ENCODE measurements at regions not wholly inside any gene's neighbourhood (a gene's known extent, or its start where the extent isn't known, plus 50 kb on each side); places are given as distances from the start of the nearest gene placed in this dataset.
A peak's percentile ranks its signal among the peaks of the same experiment; 100 is the strongest.

DNA sequence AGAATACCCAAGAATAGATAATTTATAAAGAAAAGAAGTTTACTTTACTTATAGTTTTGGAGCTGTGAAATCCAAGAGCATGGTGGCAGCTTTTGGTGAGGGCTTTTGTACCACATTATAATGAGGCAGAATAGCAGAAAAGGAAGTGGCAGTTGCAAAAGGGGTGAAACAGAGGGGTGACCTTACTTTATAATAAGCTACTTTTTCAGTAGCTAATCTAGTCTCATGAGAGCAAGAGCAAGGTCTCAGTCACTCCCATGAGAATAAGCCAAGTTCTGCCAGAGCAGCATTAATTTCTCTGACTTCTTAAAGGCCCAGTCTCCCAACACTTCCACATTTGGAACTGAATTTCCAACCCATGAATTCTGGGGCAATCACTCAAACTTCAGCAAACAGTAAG is 502.0 kb downstream of the GBA3 start:
- peak overlapping the region; percentile 62; the same call in 1 of the 2 replicates for H2AFZ ChIP-seq (ENCODE audit: low read length)
- peak overlapping the region; percentile 21 for H3K4me3 ChIP-seq (ENCODE audit: low read length)
- H3K36me3 ChIP-seq (ENCODE audit: insufficient read depth, low read length) = no peaks in the 10 kb centered on the region; the same call in 1 of the 2 replicates
- peak overlapping the region; percentile 32; the same call in 1 of the 2 replicates for H3K9ac ChIP-seq (ENCODE audit: low read length)
- peak; percentile 91 for DNase-seq
- peak overlapping the region; percentile 83 for H3K27ac ChIP-seq (ENCODE audit: low read length)
- H3K9me2 ChIP-seq (replicated peaks; ENCODE audit: insufficient read depth, low read length) = no peaks in the 10 kb centered on the region
- peak overlapping the region; percentile 64 for H3K4me2 ChIP-seq (ENCODE audit: low read depth, low read length, poor library complexity, severe bottlenecking)
- H3K9me3 ChIP-seq (ENCODE audit: low read length) = no peaks in the 10 kb centered on the region
- H3K79me2 ChIP-seq (ENCODE audit: low read length) = no peaks in the 10 kb centered on the region
- H3K4me1 ChIP-seq (ENCODE audit: low read length) = peaks cover 47% of the 10 kb centered on the region
- no peaks in the 10 kb centered on the region for H4K20me1 ChIP-seq (ENCODE audit: insufficient read depth, low read depth, low read length)
- H3K27me3 ChIP-seq (ENCODE audit: low read length) = no peaks in the 10 kb centered on the region

DNA sequence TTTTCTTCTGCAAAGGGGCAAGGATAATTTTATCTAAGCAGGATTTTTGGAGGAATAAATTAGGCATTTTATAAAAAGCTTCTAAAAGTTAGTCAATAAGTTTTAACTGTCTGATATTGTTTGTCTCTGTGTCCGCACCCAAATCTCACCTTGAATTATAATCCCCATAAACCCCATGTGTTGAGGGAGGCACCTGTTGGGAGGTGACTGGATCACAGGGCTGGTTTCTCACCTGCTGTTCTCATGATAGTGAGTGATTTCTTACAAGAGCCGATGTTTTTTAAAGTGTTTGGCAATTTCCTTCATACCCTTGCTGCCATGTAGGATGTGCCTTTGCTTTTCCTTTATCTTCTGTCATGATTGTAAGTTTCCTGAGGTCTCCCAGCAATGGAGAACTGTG is 481.4 kb downstream of the GBA3 start:
- Histone ChIP-seq H3K9ac (ENCODE audit: low read length) (no peak overlapping the region), H3K4me3 (ENCODE audit: low read length) (no peak overlapping the region), H3K27ac (ENCODE audit: low read length) (no peak overlapping the region), H3K4me1 (ENCODE audit: low read length) (peaks cover 7% of the 10 kb centered on the region), H3K27me3 (ENCODE audit: low read length) (no peaks in the 10 kb centered on the region), H3K79me2 (ENCODE audit: low read length) (no peaks in the 10 kb centered on the region), H3K4me2 (ENCODE audit: low read depth, low read length, poor library complexity, severe bottlenecking) (no peak overlapping the region), H2AFZ (ENCODE audit: low read length) (no peak overlapping the region), H4K20me1 (ENCODE audit: insufficient read depth, low read depth, low read length) (no peaks in the 10 kb centered on the region), H3K9me2 (replicated peaks; ENCODE audit: insufficient read depth, low read length) (no peaks in the 10 kb centered on the region), H3K36me3 (ENCODE audit: insufficient read depth, low read length) (no peaks in the 10 kb centered on the region), H3K9me3 (ENCODE audit: low read length) (no peaks in the 10 kb centered on the region)
- no peak for DNase-seq

DNA sequence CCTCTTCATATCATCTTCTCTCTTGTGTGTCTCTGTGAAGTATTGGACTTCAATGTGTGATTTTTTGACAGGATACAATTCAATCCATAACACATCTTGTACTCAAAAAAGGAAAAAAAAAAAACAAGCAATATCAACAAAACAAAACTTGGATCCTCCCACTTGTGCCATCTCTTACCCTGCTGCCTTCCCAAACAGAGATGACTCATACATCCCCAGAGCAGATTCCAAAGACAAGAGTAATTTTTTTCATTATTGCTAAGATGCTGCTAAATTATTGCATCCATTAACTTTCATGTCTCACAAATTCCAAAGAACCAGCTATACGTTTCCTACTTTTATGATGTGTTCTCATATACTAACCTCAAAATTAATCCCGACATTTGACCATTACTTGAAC is 479.2 kb downstream of the GBA3 start:
- Histone ChIP-seq H3K27ac (ENCODE audit: low read length) (no peak overlapping the region), H3K79me2 (ENCODE audit: low read length) (no peaks in the 10 kb centered on the region), H3K4me3 (ENCODE audit: low read length) (no peak overlapping the region), H3K4me2 (ENCODE audit: low read depth, low read length, poor library complexity, severe bottlenecking) (no peak overlapping the region), H3K36me3 (ENCODE audit: insufficient read depth, low read length) (no peaks in the 10 kb centered on the region), H2AFZ (ENCODE audit: low read length) (no peak overlapping the region), H3K27me3 (ENCODE audit: low read length) (no peaks in the 10 kb centered on the region), H3K9me2 (replicated peaks; ENCODE audit: insufficient read depth, low read length) (no peaks in the 10 kb centered on the region), H3K4me1 (ENCODE audit: low read length) (no peaks in the 10 kb centered on the region), H4K20me1 (ENCODE audit: insufficient read depth, low read depth, low read length) (no peaks in the 10 kb centered on the region), H3K9me3 (ENCODE audit: low read length) (no peaks in the 10 kb centered on the region; the same call in 1 of the 2 replicates), H3K9ac (ENCODE audit: low read length) (no peak overlapping the region)
- no peak for DNase-seq

DNA sequence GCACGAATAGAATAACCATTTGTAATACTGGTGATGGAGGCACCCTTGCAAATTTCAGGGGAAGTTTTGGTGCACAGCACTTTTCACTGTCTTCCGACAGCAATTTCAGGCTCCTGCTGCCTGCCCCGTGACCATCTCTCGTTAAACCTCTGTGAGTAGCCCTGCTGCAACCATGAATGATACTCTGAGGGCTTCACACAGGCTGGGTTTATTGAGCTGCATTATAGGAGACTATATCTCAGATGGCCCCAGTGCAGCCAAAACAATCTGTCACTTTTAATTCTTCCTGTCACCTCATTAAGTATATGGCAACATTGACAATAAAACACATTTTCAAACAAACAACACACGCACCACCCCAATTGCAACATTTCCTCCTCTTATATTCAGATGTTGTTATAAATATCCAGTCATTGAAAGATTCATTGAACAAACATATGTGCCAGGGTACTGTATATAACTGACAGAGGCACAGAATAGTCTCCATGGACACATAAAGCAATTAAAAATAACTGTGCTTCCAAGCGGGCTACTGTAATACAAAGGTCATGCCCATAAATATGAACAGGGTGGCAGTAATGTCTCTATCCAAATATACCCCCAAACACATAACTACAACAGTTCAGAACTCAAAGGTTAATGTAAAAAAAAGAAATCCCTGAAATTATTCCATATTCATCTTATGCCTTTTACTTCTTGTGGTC is 477.0 kb downstream of the GBA3 start:
- no peaks in the 10 kb centered on the region for H3K27me3 ChIP-seq (ENCODE audit: low read length)
- no peak overlapping the region for H2AFZ ChIP-seq (ENCODE audit: low read length)
- no peak for DNase-seq
- H3K4me3 ChIP-seq (ENCODE audit: low read length) = no peak overlapping the region
- no peaks in the 10 kb centered on the region for H3K79me2 ChIP-seq (ENCODE audit: low read length)
- H3K9me3 ChIP-seq (ENCODE audit: low read length) = no peaks in the 10 kb centered on the region; the same call in 1 of the 2 replicates
- no peak overlapping the region for H3K4me2 ChIP-seq (ENCODE audit: low read depth, low read length, poor library complexity, severe bottlenecking)
- no peak overlapping the region for H3K9ac ChIP-seq (ENCODE audit: low read length)
- H4K20me1 ChIP-seq (ENCODE audit: insufficient read depth, low read depth, low read length) = no peaks in the 10 kb centered on the region
- H3K9me2 ChIP-seq (replicated peaks; ENCODE audit: insufficient read depth, low read length) = no peaks in the 10 kb centered on the region
- H3K4me1 ChIP-seq (ENCODE audit: low read length) = no peaks in the 10 kb centered on the region
- H3K27ac ChIP-seq (ENCODE audit: low read length) = no peak overlapping the region
- H3K36me3 ChIP-seq (ENCODE audit: insufficient read depth, low read length) = no peaks in the 10 kb centered on the region

DNA sequence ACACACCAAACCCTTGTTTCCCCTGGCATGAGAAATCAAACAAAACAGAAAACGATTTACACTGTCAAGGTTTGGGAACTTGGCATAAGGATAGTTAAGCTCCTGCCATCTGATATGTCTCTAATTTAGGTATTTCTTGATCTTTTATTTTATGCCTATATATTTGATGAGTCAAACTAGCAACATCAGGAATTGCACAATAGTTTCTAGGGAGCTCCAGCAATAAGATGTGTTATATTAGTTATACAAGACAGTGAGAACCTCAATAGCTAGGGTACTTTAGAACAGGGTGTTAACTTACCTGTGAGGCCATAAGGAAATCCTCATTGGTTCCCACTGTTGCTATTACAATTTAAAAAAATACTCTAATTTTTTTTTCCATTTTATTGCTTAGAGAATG is 474.2 kb downstream of the GBA3 start:
- no peaks in the 10 kb centered on the region for H4K20me1 ChIP-seq (ENCODE audit: insufficient read depth, low read depth, low read length)
- H3K4me1 ChIP-seq (ENCODE audit: low read length) = no peaks in the 10 kb centered on the region
- peaks cover 2% of the 10 kb centered on the region for H3K27me3 ChIP-seq (ENCODE audit: low read length)
- no peak overlapping the region for H3K27ac ChIP-seq (ENCODE audit: low read length)
- H3K4me3 ChIP-seq (ENCODE audit: low read length) = no peak overlapping the region
- no peak overlapping the region for H2AFZ ChIP-seq (ENCODE audit: low read length)
- H3K4me2 ChIP-seq (ENCODE audit: low read depth, low read length, poor library complexity, severe bottlenecking) = no peak overlapping the region
- DNase-seq = no peak
- no peaks in the 10 kb centered on the region for H3K79me2 ChIP-seq (ENCODE audit: low read length)
- H3K9me2 ChIP-seq (replicated peaks; ENCODE audit: insufficient read depth, low read length) = no peaks in the 10 kb centered on the region
- H3K9me3 ChIP-seq (ENCODE audit: low read length) = no peaks in the 10 kb centered on the region; the same call in 1 of the 2 replicates
- no peak overlapping the region for H3K9ac ChIP-seq (ENCODE audit: low read length)
- H3K36me3 ChIP-seq (ENCODE audit: insufficient read depth, low read length) = no peaks in the 10 kb centered on the region

DNA sequence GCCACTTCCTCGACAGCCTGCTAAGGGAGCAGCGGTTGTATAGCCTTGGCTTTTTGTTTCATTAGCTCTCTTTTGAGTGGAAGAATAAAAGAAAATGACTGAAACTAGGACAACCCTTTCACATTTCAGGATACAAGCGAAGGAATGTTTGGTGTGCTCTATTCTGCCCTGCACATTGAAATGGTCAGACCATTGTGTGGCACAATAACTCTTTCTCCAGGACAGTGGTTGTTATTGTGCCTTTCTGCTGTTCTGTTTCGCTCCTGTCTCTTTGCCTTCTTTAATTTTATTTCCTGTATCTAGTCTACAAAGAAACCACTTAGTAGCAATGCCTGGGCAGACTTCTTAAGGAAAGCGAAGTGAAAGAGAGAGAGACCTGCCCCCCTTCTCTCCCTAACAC is 473.7 kb downstream of the GBA3 start:
- H3K27ac ChIP-seq (ENCODE audit: low read length) = no peak overlapping the region
- H3K27me3 ChIP-seq (ENCODE audit: low read length) = peaks cover 2% of the 10 kb centered on the region
- H3K79me2 ChIP-seq (ENCODE audit: low read length) = no peaks in the 10 kb centered on the region
- no peaks in the 10 kb centered on the region for H3K4me1 ChIP-seq (ENCODE audit: low read length)
- no peak overlapping the region for H2AFZ ChIP-seq (ENCODE audit: low read length)
- no peaks in the 10 kb centered on the region; the same call in 1 of the 2 replicates for H3K9me3 ChIP-seq (ENCODE audit: low read length)
- H3K4me3 ChIP-seq (ENCODE audit: low read length) = no peak overlapping the region
- no peak overlapping the region for H3K9ac ChIP-seq (ENCODE audit: low read length)
- H4K20me1 ChIP-seq (ENCODE audit: insufficient read depth, low read depth, low read length) = no peaks in the 10 kb centered on the region
- H3K36me3 ChIP-seq (ENCODE audit: insufficient read depth, low read length) = no peaks in the 10 kb centered on the region
- no peaks in the 10 kb centered on the region for H3K9me2 ChIP-seq (replicated peaks; ENCODE audit: insufficient read depth, low read length)
- no peak overlapping the region for H3K4me2 ChIP-seq (ENCODE audit: low read depth, low read length, poor library complexity, severe bottlenecking)
- no peak for DNase-seq

DNA sequence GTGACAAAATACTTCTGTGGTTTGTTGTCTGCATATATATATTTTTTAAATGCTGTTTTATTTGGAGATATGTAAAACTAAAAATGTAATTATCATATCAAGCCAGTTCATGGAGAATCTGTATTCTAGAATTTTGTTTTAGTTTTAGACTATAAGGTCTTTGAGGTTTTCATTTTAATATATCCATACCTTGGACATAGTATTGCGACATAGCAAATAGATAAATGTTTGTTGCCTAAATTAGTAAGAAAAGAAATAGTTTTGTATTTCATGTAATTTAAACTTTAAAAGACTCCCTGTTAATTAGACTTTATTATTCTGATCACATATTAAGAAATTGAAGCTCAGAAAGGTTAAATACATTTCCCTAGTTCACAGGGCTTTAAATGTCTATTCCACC is 472.9 kb downstream of the GBA3 start:
- H3K79me2 ChIP-seq (ENCODE audit: low read length) = no peaks in the 10 kb centered on the region
- H3K9me2 ChIP-seq (replicated peaks; ENCODE audit: insufficient read depth, low read length) = no peaks in the 10 kb centered on the region
- no peak overlapping the region for H2AFZ ChIP-seq (ENCODE audit: low read length)
- H3K27ac ChIP-seq (ENCODE audit: low read length) = no peak overlapping the region
- H3K4me2 ChIP-seq (ENCODE audit: low read depth, low read length, poor library complexity, severe bottlenecking) = no peak overlapping the region
- no peak overlapping the region for H3K4me3 ChIP-seq (ENCODE audit: low read length)
- H3K9me3 ChIP-seq (ENCODE audit: low read length) = no peaks in the 10 kb centered on the region; the same call in 1 of the 2 replicates
- peaks cover 2% of the 10 kb centered on the region for H3K27me3 ChIP-seq (ENCODE audit: low read length)
- no peaks in the 10 kb centered on the region for H3K4me1 ChIP-seq (ENCODE audit: low read length)
- no peaks in the 10 kb centered on the region for H4K20me1 ChIP-seq (ENCODE audit: insufficient read depth, low read depth, low read length)
- no peak for DNase-seq
- H3K9ac ChIP-seq (ENCODE audit: low read length) = no peak overlapping the region
- H3K36me3 ChIP-seq (ENCODE audit: insufficient read depth, low read length) = no peaks in the 10 kb centered on the region

DNA sequence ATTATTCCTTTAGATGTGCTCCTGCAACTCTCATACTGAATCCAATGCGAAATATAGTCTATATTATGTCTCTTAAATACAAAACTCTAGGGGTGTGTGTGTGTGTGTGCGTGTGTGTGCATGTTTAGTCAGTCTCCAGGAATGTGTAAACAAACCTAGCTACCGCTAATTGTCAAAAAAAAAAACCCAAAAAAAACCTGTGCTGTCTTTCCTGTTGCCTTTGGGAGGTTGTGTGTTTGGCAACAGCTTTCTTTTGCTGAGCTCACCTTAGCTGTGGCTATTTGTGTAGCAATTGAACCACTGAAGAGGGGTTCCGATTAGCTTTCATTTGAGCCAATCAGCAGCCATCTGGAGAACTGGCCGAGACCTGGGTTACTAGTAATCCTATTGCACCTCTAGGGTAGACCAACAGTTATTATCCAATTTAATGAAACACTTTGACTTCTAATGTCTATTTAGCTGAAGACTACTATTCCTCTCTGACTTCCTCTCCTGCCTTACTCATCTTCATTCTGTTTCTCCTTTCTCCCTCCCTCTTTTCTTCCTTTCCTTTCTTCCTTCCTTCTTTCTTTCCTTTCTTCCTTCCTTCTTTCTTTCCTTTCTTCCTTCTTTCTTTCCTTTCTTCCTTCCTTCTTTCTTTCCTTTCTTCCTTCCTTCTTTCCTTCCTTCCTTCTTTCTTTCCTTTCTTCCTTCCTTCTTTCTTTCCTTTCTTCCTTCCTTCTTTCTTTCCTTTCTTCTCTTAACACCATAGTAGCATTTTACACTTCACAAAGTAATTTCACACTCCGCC is 471.1 kb downstream of the GBA3 start:
- Histone ChIP-seq H3K27ac (ENCODE audit: low read length) (no peak overlapping the region), H3K9ac (ENCODE audit: low read length) (no peak overlapping the region), H3K4me1 (ENCODE audit: low read length) (no peaks in the 10 kb centered on the region), H3K4me3 (ENCODE audit: low read length) (no peak overlapping the region), H2AFZ (ENCODE audit: low read length) (no peak overlapping the region), H4K20me1 (ENCODE audit: insufficient read depth, low read depth, low read length) (no peaks in the 10 kb centered on the region), H3K9me2 (replicated peaks; ENCODE audit: insufficient read depth, low read length) (no peaks in the 10 kb centered on the region), H3K4me2 (ENCODE audit: low read depth, low read length, poor library complexity, severe bottlenecking) (no peak overlapping the region), H3K79me2 (ENCODE audit: low read length) (no peaks in the 10 kb centered on the region), H3K9me3 (ENCODE audit: low read length) (no peaks in the 10 kb centered on the region; the same call in 1 of the 2 replicates), H3K27me3 (ENCODE audit: low read length) (peaks cover 2% of the 10 kb centered on the region), H3K36me3 (ENCODE audit: insufficient read depth, low read length) (no peaks in the 10 kb centered on the region)
- DNase-seq = no peak
